Fibroblast of pulmonary artery (primary cell): ENCODE measurements at regions not wholly inside any gene's neighbourhood (a gene's known extent, or its start where the extent isn't known, plus 50 kb on each side); places are given as distances from the start of the nearest gene placed in this dataset.

Experiments
- DNase-seq: peaks from one replicate; pipeline ENCODE4 v3.0.0-alpha.2; 2010; ENCODE audit warnings: low read depth
- H3K4me3 ChIP-seq: replicated peaks from 2 replicates; pipeline ENCODE4 v1.5.1; 2011; ENCODE audit warnings: low read depth, mild to moderate bottlenecking, control low read depth, low read length, moderate library complexity
- TF ChIP-seq, protein P1 (sequence below): IDR thresholded peaks from 2 replicates; pipeline ENCODE4 v1.5.1; 2011; ENCODE audit warnings: mild to moderate bottlenecking, control low read depth, low read length, inconsistent platforms; ENCODE audit errors: missing control alignments

DNA sequence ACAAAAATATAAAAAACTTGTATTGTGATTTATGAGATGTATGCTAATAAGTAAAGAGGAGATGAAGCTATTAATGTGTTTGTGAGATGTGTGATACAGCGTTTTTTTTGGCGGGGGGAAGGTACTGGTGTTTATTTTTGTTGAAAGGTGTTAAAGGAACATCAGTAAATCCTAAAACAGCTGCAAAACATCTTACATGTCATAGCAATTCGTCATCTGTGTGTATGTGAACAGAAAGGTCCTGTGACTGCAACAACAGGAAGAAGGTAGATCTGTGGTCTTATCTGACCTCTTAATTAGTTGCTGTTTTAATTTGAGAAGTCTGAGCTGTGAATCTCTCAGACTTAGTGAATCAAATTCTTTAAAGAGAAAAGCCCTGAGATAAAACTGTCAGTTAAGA lies 1041.1 kb downstream of the JRKL start:
- TF ChIP-seq, protein P1, sequence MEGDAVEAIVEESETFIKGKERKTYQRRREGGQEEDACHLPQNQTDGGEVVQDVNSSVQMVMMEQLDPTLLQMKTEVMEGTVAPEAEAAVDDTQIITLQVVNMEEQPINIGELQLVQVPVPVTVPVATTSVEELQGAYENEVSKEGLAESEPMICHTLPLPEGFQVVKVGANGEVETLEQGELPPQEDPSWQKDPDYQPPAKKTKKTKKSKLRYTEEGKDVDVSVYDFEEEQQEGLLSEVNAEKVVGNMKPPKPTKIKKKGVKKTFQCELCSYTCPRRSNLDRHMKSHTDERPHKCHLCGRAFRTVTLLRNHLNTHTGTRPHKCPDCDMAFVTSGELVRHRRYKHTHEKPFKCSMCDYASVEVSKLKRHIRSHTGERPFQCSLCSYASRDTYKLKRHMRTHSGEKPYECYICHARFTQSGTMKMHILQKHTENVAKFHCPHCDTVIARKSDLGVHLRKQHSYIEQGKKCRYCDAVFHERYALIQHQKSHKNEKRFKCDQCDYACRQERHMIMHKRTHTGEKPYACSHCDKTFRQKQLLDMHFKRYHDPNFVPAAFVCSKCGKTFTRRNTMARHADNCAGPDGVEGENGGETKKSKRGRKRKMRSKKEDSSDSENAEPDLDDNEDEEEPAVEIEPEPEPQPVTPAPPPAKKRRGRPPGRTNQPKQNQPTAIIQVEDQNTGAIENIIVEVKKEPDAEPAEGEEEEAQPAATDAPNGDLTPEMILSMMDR: no peak
- DNase-seq: peak; percentile 37
- H3K4me3 ChIP-seq: no peak overlapping the region

DNA sequence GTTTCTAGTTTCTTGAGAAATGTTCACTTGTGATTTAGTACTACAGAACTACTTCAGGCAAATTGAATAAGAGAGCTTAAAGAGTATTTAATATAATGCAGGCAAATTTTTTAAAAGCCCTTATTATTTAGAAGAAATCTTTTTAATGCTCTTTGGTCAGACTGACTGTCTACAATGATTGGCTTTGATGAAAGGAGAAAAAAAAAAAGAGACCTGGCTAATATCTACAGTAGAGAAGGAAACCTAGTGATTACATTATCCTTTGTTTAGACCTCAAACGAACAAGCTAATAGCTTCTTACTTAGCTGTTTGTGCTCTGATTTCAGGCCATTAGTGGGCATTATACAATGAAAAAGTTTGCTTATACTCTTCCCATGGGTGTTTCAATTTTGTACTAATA lies 1043.1 kb downstream of the JRKL start:
- no peak for DNase-seq
- TF ChIP-seq, protein P1: no peak
- H3K4me3 ChIP-seq: no peak overlapping the region

DNA sequence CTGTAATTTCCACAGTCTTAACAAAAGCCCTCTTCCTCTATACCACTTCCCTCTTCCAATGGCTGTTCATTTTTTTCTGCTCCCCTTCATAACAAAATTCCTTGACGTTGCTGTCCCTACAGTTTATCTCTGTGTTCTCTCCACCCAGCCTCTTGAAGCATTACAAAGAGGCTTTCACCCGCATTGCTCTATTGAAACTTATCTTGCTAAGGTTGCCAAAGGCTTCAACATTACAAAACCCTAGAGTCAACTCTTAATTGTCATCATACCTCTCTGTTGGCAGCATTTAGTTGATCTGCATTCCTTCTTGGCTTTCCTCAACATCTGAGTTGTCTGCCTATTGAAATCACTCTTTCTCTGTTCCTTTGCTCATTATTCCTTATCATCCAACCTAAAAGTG lies 1055.7 kb downstream of the JRKL start:
- TF ChIP-seq, protein P1: no peak
- H3K4me3 ChIP-seq: no peak overlapping the region
- DNase-seq: peak; percentile 22

DNA sequence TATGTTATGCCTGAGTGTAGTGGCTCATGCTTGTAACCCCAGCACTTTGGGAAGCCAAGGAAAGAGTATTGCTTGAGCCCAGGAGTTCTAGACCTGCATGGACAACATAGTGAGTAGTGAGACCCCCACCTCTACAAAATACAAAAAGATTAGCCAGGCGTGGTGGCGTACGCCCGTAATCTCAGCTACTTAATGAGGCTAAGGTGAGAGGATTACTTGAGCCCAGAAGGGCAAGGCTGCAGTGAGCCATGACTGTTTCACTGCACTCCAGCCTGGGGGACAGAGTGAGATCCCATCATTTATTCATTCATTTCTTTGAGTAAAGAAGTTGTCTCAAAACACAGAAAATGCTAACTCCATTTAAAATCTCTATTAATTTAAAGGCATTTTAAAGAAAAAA lies 1061.6 kb downstream of the JRKL start:
- TF ChIP-seq, protein P1: no peak
- no peak overlapping the region for H3K4me3 ChIP-seq
- no peak for DNase-seq

DNA sequence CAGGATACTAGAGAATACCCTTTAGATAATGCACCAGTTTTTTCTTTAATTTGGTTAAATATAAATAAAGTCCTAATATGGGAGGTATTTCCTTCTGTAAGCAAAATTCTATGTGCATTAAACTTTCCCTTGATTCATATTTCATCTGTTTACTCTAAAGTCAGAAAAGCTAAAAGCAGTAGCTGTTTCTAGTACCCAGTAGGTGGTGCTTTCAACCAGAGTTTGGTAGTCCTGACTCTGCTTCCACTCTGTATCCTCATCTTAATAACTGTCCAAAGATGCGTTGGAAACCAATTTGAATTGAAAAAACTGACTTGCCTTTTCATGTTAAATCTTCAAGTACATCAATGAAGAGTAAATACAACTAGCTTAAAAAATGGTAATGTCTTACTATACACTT lies 1065.2 kb downstream of the JRKL start:
- TF ChIP-seq, protein P1: peak; percentile 83
- DNase-seq: peak; percentile 88
- no peak overlapping the region for H3K4me3 ChIP-seq

DNA sequence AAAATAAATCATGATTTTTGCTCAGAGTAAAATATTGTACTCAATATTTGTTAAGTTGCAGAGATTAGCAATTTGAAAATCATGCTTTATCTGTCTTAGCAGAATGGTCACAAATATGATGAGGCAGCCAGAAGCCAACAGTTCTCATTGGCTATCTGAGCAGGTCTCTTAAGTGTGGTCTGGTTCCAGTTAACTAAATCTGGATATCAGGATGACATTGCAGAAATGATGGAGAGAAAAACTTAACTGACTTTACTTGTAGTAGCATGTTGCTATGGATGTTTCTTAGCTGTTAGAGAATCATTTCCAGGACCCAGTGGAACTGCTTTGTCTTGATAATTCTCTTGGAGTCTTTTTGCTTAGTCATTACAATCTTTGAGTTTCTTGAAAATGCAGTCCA lies 1070.3 kb downstream of the JRKL start:
- H3K4me3 ChIP-seq: no peak overlapping the region
- TF ChIP-seq, protein P1: no peak
- peak; percentile 11 for DNase-seq

DNA sequence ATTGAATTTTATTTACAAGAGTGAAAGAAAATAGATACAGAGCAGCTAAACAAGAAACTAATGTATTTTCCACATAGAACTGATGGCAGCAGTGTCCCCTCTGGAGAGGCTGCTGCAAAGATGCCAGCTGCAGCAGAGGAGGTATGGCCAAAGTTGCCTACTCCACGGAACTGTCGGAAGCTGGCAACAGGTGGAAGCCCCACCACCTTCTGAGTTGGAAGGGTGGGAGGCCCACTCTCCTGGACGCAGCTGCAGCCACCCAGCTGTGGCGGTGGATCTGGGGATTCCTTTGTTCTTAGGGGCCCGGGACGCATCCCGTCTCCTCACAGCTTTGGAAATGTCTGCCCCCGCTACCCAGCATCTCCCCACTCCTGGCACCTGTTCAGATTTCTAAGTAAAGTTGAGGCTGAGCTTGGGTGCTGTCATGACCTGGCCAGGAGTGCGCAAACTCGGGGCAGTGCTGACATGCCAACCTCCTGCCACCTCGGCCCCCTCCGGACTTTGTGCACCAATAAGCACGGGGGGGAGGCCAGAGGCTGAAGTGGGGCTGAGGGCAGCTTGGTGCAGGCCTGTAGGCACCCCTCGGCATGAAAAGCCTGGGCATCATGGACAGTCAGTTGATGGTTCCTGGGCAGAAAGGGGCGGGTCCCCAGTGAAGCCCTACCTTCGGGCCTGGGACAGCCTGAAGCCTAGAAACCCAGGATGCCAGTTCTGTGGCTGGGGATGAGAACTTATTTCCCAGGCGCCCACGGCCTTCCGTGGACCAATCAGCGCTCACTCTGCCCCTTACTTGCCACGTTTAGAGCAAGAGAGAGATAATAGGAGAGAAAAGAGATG lies 1071.4 kb downstream of the JRKL start:
- DNase-seq: no peak
- no peak overlapping the region for H3K4me3 ChIP-seq
- TF ChIP-seq, protein P1: no peak
